ENCODE measurements at regions not wholly inside any gene's neighbourhood (a gene's known extent, or its start where the extent isn't known, plus 50 kb on each side); places are given as distances from the start of the nearest gene placed in this dataset.
"Not testable (repeated sequence)": the region's sequence is repeated elsewhere in the genome, so short reads cannot be mapped to it uniquely, and the experiment has no call there.

DNA sequence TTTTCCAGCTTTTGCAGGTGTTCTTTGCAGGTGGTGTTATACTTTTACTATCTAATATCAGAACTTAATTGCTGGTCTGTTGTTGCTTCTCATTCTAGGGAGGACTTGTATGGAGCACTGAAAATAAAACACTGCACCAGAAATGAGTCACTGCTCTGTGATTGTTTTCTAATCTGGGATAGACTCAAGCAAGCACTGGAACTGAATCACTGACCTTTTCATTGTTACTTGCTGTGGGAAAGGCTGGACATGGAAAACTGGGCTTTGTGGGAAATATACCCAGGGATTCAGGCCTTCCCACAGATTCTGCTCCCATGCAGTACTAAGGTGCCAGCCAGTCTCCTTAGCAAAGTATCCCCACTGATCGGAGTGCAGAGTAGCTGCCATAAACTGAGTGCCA lies 470.0 kb upstream of the GCFC2 start:
- TF ChIP-seq, protein P1, sequence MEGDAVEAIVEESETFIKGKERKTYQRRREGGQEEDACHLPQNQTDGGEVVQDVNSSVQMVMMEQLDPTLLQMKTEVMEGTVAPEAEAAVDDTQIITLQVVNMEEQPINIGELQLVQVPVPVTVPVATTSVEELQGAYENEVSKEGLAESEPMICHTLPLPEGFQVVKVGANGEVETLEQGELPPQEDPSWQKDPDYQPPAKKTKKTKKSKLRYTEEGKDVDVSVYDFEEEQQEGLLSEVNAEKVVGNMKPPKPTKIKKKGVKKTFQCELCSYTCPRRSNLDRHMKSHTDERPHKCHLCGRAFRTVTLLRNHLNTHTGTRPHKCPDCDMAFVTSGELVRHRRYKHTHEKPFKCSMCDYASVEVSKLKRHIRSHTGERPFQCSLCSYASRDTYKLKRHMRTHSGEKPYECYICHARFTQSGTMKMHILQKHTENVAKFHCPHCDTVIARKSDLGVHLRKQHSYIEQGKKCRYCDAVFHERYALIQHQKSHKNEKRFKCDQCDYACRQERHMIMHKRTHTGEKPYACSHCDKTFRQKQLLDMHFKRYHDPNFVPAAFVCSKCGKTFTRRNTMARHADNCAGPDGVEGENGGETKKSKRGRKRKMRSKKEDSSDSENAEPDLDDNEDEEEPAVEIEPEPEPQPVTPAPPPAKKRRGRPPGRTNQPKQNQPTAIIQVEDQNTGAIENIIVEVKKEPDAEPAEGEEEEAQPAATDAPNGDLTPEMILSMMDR (IDR thresholded peaks at IDR 0.05; ENCODE audit: borderline replicate concordance, extremely low read depth, low read length, poor library complexity, severe bottlenecking): no peak
- TF ChIP-seq EZH2 (IDR thresholded peaks at IDR 0.05; ENCODE audit: borderline replicate concordance, low read depth, low read length, severe bottlenecking): no peak
- H2AFZ ChIP-seq (ENCODE audit: low read depth, low read length): no peak overlapping the region
- ATAC-seq (ENCODE audit: insufficient read depth, low read depth): no peak
- H3K4me1 ChIP-seq (ENCODE audit: insufficient read depth, low read length): no peaks in the 10 kb centered on the region
- H3K79me2 ChIP-seq (ENCODE audit: insufficient read depth, low read length): no peaks in the 10 kb centered on the region
- H3K27me3 ChIP-seq (ENCODE audit: insufficient read depth, low read length, poor library complexity): no peaks in the 10 kb centered on the region
- no peak for DNase-seq
- H3K27ac ChIP-seq (ENCODE audit: low read length): no peak overlapping the region
- H3K9me3 ChIP-seq (ENCODE audit: insufficient read depth, low read length, severe bottlenecking): no peaks in the 10 kb centered on the region
- no peak overlapping the region for H3K4me2 ChIP-seq (ENCODE audit: insufficient read depth, low read length)
- H3K36me3 ChIP-seq (ENCODE audit: insufficient read depth, low read length): no peaks in the 10 kb centered on the region
- H3K4me3 ChIP-seq (ENCODE audit: low read depth in 1 of 2, low read length in 2 of 2): no peak overlapping the region
- H4K20me1 ChIP-seq (ENCODE audit: insufficient read depth, low read length): no peaks in the 10 kb centered on the region
- no peak overlapping the region for H3K9ac ChIP-seq (ENCODE audit: low read depth, low read length)

GRCh38 chr2:76178610-76179009 lies 467.9 kb upstream of the GCFC2 start:
- Histone ChIP-seq H3K79me2 (ENCODE audit: insufficient read depth, low read length) (no peaks in the 10 kb centered on the region), H4K20me1 (ENCODE audit: insufficient read depth, low read length) (no peaks in the 10 kb centered on the region), H2AFZ (ENCODE audit: low read depth, low read length) (no peak overlapping the region), H3K4me1 (ENCODE audit: insufficient read depth, low read length) (no peaks in the 10 kb centered on the region), H3K9ac (ENCODE audit: low read depth, low read length) (no peak overlapping the region), H3K4me2 (ENCODE audit: insufficient read depth, low read length) (no peak overlapping the region), H3K36me3 (ENCODE audit: insufficient read depth, low read length) (no peaks in the 10 kb centered on the region), H3K27ac (ENCODE audit: low read length) (no peak overlapping the region), H3K4me3 (ENCODE audit: low read depth in 1 of 2, low read length in 2 of 2) (no peak overlapping the region), H3K9me3 (ENCODE audit: insufficient read depth, low read length, severe bottlenecking) (no peaks in the 10 kb centered on the region), H3K27me3 (ENCODE audit: insufficient read depth, low read length, poor library complexity) (no peaks in the 10 kb centered on the region)
- ATAC-seq (ENCODE audit: insufficient read depth, low read depth): no peak
- DNase-seq: no peak
- TF ChIP-seq, protein P1 (IDR thresholded peaks at IDR 0.05; ENCODE audit: borderline replicate concordance, extremely low read depth, low read length, poor library complexity, severe bottlenecking): no peak
- TF ChIP-seq EZH2 (IDR thresholded peaks at IDR 0.05; ENCODE audit: borderline replicate concordance, low read depth, low read length, severe bottlenecking): no peak

GRCh38 chr2:76175295-76175694 lies 464.6 kb upstream of the GCFC2 start:
- H3K4me2 ChIP-seq (ENCODE audit: insufficient read depth, low read length): no peak overlapping the region
- ATAC-seq (ENCODE audit: insufficient read depth, low read depth): no peak
- H3K9ac ChIP-seq (ENCODE audit: low read depth, low read length): no peak overlapping the region
- no peak for DNase-seq
- TF ChIP-seq EZH2 (IDR thresholded peaks at IDR 0.05; ENCODE audit: borderline replicate concordance, low read depth, low read length, severe bottlenecking): no peak
- TF ChIP-seq, protein P1 (IDR thresholded peaks at IDR 0.05; ENCODE audit: borderline replicate concordance, extremely low read depth, low read length, poor library complexity, severe bottlenecking): no peak
- no peaks in the 10 kb centered on the region for H3K79me2 ChIP-seq (ENCODE audit: insufficient read depth, low read length)
- H3K4me3 ChIP-seq (ENCODE audit: low read depth in 1 of 2, low read length in 2 of 2): no peak overlapping the region
- no peaks in the 10 kb centered on the region for H3K36me3 ChIP-seq (ENCODE audit: insufficient read depth, low read length)
- no peak overlapping the region for H3K27ac ChIP-seq (ENCODE audit: low read length)
- H3K9me3 ChIP-seq (ENCODE audit: insufficient read depth, low read length, severe bottlenecking): no peaks in the 10 kb centered on the region
- no peaks in the 10 kb centered on the region for H3K4me1 ChIP-seq (ENCODE audit: insufficient read depth, low read length)
- H3K27me3 ChIP-seq (ENCODE audit: insufficient read depth, low read length, poor library complexity): no peaks in the 10 kb centered on the region
- H4K20me1 ChIP-seq (ENCODE audit: insufficient read depth, low read length): no peaks in the 10 kb centered on the region
- H2AFZ ChIP-seq (ENCODE audit: low read depth, low read length): no peak overlapping the region

DNA sequence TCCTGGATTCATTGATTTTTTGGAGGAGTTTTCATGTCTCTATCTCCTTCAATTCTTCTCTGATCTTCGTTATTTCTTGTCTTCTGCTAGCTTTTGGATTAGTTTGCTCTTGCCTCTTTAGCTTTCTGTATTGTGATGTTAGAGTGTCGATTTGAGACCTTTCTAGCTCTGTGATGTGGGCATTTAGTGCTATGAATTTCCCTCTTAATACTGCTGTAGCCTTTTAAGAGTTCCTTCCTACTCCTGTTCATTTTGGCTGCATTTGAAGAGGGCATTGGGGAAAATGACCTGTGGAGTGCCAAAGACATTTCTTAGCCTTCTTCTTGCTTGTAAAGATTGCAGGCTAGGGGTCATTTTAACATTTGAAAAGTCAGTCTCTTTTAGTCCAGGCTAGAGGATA lies 463.8 kb upstream of the GCFC2 start:
- Histone ChIP-seq H3K4me2 (ENCODE audit: insufficient read depth, low read length) (no peak overlapping the region), H3K9ac (ENCODE audit: low read depth, low read length) (no peak overlapping the region), H3K9me3 (ENCODE audit: insufficient read depth, low read length, severe bottlenecking) (no peaks in the 10 kb centered on the region), H3K27me3 (ENCODE audit: insufficient read depth, low read length, poor library complexity) (no peaks in the 10 kb centered on the region), H3K4me1 (ENCODE audit: insufficient read depth, low read length) (no peaks in the 10 kb centered on the region), H3K36me3 (ENCODE audit: insufficient read depth, low read length) (no peaks in the 10 kb centered on the region), H4K20me1 (ENCODE audit: insufficient read depth, low read length) (no peaks in the 10 kb centered on the region), H2AFZ (ENCODE audit: low read depth, low read length) (no peak overlapping the region), H3K27ac (ENCODE audit: low read length) (no peak overlapping the region), H3K79me2 (ENCODE audit: insufficient read depth, low read length) (no peaks in the 10 kb centered on the region), H3K4me3 (ENCODE audit: low read depth in 1 of 2, low read length in 2 of 2) (no peak overlapping the region)
- DNase-seq (no peak), ATAC-seq (ENCODE audit: insufficient read depth, low read depth) (no peak)
- TF ChIP-seq, protein P1 (IDR thresholded peaks at IDR 0.05; ENCODE audit: borderline replicate concordance, extremely low read depth, low read length, poor library complexity, severe bottlenecking): no peak
- TF ChIP-seq EZH2 (IDR thresholded peaks at IDR 0.05; ENCODE audit: borderline replicate concordance, low read depth, low read length, severe bottlenecking): no peak

- H3K9me3 ChIP-seq (ENCODE audit: insufficient read depth, low read length, severe bottlenecking); ATAC-seq (ENCODE audit: insufficient read depth, low read depth); H4K20me1 ChIP-seq (ENCODE audit: insufficient read depth, low read length); DNase-seq; H3K4me3 ChIP-seq (ENCODE audit: low read depth in 1 of 2, low read length in 2 of 2); H3K27ac ChIP-seq (ENCODE audit: low read length); H3K79me2 ChIP-seq (ENCODE audit: insufficient read depth, low read length); H3K4me1 ChIP-seq (ENCODE audit: insufficient read depth, low read length); H2AFZ ChIP-seq (ENCODE audit: low read depth, low read length); H3K4me2 ChIP-seq (ENCODE audit: insufficient read depth, low read length); H3K9ac ChIP-seq (ENCODE audit: low read depth, low read length); H3K36me3 ChIP-seq (ENCODE audit: insufficient read depth, low read length); H3K27me3 ChIP-seq (ENCODE audit: insufficient read depth, low read length, poor library complexity): not testable (repeated sequence)
Measured at GRCh38 chr2:76173206-76173605, 462.5 kb upstream of the GCFC2 start.
